Parathyroid adenoma (tissue), 2 donors: ENCODE measurements at regions not wholly inside any gene's neighbourhood (a gene's known extent, or its start where the extent isn't known, plus 50 kb on each side); places are given as distances from the start of the nearest gene placed in this dataset.

Experiments
- H2AFZ ChIP-seq: fragments of 300-600 bp; sonication (generic); one replicate; pipeline ENCODE4 v1.7.0; 2017; ENCODE audit warnings: antibody characterized with exemption, mild to moderate bottlenecking
- H3K27ac ChIP-seq: fragments of 300-600 bp; sonication (generic); one replicate; pipeline ENCODE4 v1.7.0; 2017
- H3K27me3 ChIP-seq: fragments of 300-600 bp; sonication (generic); one replicate; pipeline ENCODE4 v1.7.0; 2017; ENCODE audit warnings: low read length; ENCODE audit not compliant: control insufficient read depth, insufficient read depth
- H3K36me3 ChIP-seq: fragments of 300-600 bp; sonication (generic); one replicate; pipeline ENCODE4 v1.7.0; 2017; ENCODE audit warnings: low read length; ENCODE audit not compliant: control insufficient read depth, insufficient read depth
- H3K4me1 ChIP-seq: fragments of 300-600 bp; sonication (generic); one replicate; pipeline ENCODE4 v1.7.0; 2017; ENCODE audit warnings: control low read depth
- H3K4me2 ChIP-seq: fragments of 300-600 bp; sonication (generic); one replicate; pipeline ENCODE4 v1.7.0; 2017; ENCODE audit warnings: low read length
- H3K4me3 ChIP-seq: fragments of 300-600 bp; sonication (generic); one replicate; pipeline ENCODE4 v1.7.0; 2017; ENCODE audit warnings: low read depth, low read length
- H3K79me2 ChIP-seq: fragments of 300-600 bp; sonication (generic); one replicate; pipeline ENCODE4 v1.7.0; 2017; ENCODE audit warnings: control low read depth
- H3K9ac ChIP-seq: fragments of 300-600 bp; sonication (generic); one replicate; pipeline ENCODE4 v1.7.0; 2017; ENCODE audit warnings: mild to moderate bottlenecking
- H3K9me3 ChIP-seq: fragments of 300-600 bp; sonication (generic); one replicate; pipeline ENCODE4 v1.7.0; 2017; ENCODE audit warnings: low read length; ENCODE audit not compliant: control insufficient read depth
- CTCF ChIP-seq: fragments of 300-600 bp; sonication (generic); IDR thresholded peaks from one replicate; pipeline ENCODE4 v1.7.0; 2017; ENCODE audit warnings: antibody characterized with exemption, mild to moderate bottlenecking
- donor health status: primary hyperparathyroidism.

GRCh38 chr5:165258197-165258771, 1752.9 kb downstream of the MAT2B start:
- H3K4me1 ChIP-seq = no peaks in the 10 kb centered on the region
- no peak overlapping the region for H3K4me3 ChIP-seq
- H3K9ac ChIP-seq = no peak overlapping the region
- no peaks in the 10 kb centered on the region for H3K9me3 ChIP-seq
- H3K27me3 ChIP-seq = no peaks in the 10 kb centered on the region
- no peak overlapping the region for H3K4me2 ChIP-seq
- H2AFZ ChIP-seq = no peak overlapping the region
- H3K27ac ChIP-seq = no peak overlapping the region
- H3K36me3 ChIP-seq = no peaks in the 10 kb centered on the region
- TF ChIP-seq CTCF = no peak
- H3K79me2 ChIP-seq = no peaks in the 10 kb centered on the region

GRCh38 chr5:165260426-165260825, 1755.0 kb downstream of the MAT2B start:
- Histone ChIP-seq H3K4me1 (no peaks in the 10 kb centered on the region), H2AFZ (no peak overlapping the region), H3K4me3 (no peak overlapping the region), H3K4me2 (no peak overlapping the region), H3K27ac (no peak overlapping the region), H3K9ac (no peak overlapping the region), H3K79me2 (no peaks in the 10 kb centered on the region), H3K9me3 (no peaks in the 10 kb centered on the region), H3K36me3 (no peaks in the 10 kb centered on the region), H3K27me3 (no peaks in the 10 kb centered on the region)
- no peak for TF ChIP-seq CTCF

- Histone ChIP-seq H3K4me3 (no peak overlapping the region), H3K4me2 (no peak overlapping the region), H2AFZ (no peak overlapping the region), H3K9me3 (no peaks in the 10 kb centered on the region), H3K79me2 (no peaks in the 10 kb centered on the region), H3K27me3 (no peaks in the 10 kb centered on the region), H3K36me3 (no peaks in the 10 kb centered on the region), H3K27ac (no peak overlapping the region), H3K9ac (no peak overlapping the region), H3K4me1 (no peaks in the 10 kb centered on the region)
- no peak for TF ChIP-seq CTCF
Observed at GRCh38 chr5:165263536-165263935, 1758.1 kb downstream of the MAT2B start.

GRCh38 chr5:165266939-165267338, 1761.5 kb downstream of the MAT2B start:
- Histone ChIP-seq H3K27ac (no peak overlapping the region), H3K9me3 (no peaks in the 10 kb centered on the region), H3K79me2 (no peaks in the 10 kb centered on the region), H3K4me3 (no peak overlapping the region), H3K9ac (no peak overlapping the region), H2AFZ (no peak overlapping the region), H3K27me3 (no peaks in the 10 kb centered on the region), H3K36me3 (no peaks in the 10 kb centered on the region), H3K4me1 (no peaks in the 10 kb centered on the region), H3K4me2 (no peak overlapping the region)
- no peak for TF ChIP-seq CTCF

- Histone ChIP-seq H3K36me3 (no peaks in the 10 kb centered on the region), H3K4me3 (no peak overlapping the region), H3K9ac (no peak overlapping the region), H3K4me1 (no peaks in the 10 kb centered on the region), H3K27ac (no peak overlapping the region), H3K9me3 (no peaks in the 10 kb centered on the region), H3K79me2 (no peaks in the 10 kb centered on the region), H2AFZ (no peak overlapping the region), H3K27me3 (no peaks in the 10 kb centered on the region), H3K4me2 (no peak overlapping the region)
- TF ChIP-seq CTCF = no peak
Observed at GRCh38 chr5:165272436-165272835, 1767.0 kb downstream of the MAT2B start.
